Posterior vena cava (tissue), 2 donors: ENCODE measurements at regions not wholly inside any gene's neighbourhood (a gene's known extent, or its start where the extent isn't known, plus 50 kb on each side); places are given as distances from the start of the nearest gene placed in this dataset.
"Not testable (repeated sequence)": the region's sequence is repeated elsewhere in the genome, so short reads cannot be mapped to it uniquely, and the experiment has no call there.

ENCODE experiments used
- DNase-seq: peaks from one replicate; pipeline ENCODE4 v3.0.0-alpha.2; 2020; ENCODE audit warnings: low spot score
- intact Hi-C, 2 donors: fragments of 100-400 bp; cut with DNase I; formaldehyde crosslinking; loops; one replicate each; pipeline versions ENCODE4 v1.14.1 to v1.14.2; 2022 to 2023
- donor health status: DM: yes; HTN: yes; CAD: no.
- donor health status: DM: yes; HTN: yes; CAD: no.

DNA sequence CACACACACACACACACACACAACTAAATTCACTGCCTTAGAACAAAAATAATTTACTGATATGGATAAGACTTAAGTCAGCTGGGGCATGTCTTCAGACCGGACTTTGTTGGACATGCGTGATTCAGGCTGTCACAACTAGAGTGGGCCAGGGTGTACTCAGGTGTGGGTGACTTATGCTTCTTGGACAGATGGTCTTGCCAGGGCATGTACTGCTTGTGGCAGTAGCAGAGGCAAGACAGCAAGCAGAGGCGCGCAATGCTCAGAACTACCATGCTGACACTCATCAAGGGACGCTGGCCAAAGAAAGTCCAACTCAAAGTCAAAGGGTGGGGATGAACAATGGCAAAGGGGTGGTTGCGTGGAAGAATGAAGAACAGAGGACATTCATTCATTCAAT, 437.5 kb downstream of the CBLN4 start:
- DNase-seq, result no peak
- intact Hi-C loops, result no loop called here

DNA sequence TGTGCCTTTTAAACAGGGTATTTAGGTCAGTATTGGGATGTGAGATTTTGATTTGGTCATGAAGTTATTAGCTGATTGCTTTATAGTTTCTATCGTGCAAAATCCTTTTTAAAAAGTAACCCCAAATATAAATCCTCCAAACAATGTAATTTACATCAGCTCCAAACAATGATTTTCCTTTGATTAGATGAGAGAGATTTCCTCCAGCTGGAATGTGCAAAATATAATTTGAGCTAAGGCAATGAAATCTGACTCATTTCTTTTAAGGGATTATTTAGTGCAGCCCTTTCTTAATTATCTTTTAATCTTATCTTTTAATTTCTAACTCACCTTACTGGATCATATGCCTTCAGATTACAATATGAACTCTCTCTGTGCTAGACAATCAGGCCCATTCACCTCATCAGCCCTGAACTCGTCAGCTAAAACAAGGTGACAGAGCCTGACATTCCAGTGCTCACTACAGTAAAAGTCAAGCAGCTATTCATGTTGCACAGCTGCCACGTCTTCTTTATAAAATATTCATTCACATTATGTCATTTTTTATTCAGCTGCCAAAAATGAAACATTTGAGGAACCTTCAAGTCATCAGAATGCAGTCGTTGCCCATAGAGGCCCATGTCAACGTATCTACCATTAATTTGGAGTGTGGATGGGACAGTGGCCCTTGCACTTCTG, 440.1 kb downstream of the CBLN4 start:
- DNase-seq, result no peak
- intact Hi-C loops, result no loop called here

DNA sequence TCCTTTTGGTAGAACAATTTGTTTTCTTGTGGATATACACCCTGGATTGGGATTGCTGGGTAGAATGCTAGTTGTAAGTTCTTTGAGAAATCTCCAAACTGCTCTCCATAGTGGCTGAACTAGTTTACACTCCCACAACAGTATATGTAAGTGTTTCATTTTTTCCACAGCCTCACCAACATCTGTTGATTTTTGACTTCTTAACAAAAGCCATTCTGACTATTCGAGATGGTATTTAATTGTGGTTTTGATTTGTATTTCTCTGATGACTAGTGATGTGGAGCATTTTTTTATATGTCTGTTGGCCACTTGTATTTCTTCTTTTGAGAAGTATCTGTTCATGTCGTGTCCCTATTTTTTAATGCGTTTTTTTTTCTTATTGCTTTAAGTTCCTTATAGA, 444.1 kb downstream of the CBLN4 start:
- DNase-seq, result no peak
- intact Hi-C loops, result no loop called here

DNA sequence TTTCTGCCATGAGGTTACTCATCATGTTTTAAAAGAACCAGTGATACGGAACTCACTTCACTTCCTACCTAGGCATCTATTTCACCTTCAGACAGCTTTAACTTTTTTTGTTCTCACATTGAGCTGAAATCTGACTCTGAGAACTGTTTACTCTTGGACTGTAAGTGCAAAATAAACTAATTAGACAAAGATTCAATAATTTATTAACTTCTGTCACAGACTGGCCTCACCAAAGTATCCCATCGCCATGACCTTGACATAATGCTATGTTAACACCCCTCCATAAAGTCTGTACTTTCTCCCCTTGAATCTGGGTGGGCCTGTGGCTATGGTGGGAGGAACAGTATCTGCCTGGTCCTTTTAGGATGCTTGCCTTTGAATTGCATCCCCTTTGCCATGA, 448.1 kb downstream of the CBLN4 start:
- DNase-seq, result no peak
- intact Hi-C loops, result no loop called here

DNA sequence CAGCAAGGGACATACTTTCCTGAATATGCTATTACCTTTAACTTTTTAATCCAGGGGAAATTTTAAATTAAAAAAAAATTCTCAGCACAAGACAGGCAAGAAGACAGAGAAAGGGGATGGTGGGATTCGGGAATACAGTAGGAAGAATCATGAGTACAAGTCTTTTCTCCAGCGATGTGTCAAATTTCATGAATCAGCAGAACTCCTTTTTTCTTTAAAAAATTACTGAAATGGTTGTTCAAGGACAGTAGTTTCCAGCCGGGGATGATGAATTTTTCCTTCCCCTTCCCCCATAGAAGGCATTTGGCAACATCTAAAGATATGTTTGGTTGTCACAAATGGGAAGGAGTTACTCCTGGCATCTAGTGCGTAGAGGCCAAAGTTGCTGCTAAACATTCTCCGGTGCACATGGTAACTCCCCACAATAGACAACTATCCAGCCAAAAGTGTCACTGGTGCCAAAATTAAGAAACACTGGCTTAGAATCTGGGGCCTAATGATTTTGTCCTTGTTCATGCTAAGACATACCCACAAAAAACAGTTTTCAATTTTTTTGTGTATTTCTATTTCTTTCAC, 450.2 kb downstream of the CBLN4 start:
- intact Hi-C loops, result no loop called here
- DNase-seq, result no peak

DNA sequence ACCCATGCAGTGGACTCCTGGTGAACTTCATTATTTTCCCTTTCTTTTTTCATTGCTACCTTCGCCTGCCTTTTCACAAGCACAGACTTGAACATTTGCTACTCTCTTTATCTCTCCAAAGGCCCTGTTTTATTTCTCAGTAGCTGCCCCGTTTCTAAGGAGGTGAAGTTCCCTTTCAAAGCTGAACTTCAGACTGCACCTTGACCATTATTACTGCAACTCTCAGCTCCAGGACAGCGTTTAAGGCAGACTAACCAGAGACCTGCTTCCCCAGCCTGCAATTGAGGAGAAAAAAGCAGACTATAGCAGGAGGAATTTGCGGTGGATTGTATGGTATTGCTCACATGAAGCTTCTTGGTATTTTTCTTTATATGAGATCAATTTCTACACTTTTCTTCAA, 460.7 kb downstream of the CBLN4 start:
- no peak for DNase-seq
- intact Hi-C loops, result no loop called here

DNA sequence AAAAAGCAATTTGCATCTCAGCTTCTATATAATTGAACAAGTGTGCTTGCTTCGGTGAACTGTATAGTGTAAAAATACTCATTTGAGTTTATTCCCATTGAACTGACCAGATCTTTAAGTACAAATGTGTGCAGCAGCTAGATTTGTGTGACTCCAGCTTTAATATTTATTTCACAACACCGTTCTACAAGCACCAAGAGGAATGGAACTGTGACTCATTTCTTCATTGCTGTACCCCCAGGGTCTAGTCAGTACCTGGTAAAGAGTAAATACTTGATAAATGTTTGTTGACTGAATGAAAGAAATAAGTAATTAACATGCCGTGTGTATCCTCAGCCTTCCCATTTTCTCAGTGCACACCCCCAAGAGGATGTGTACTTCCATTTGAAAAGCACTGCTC, 464.8 kb downstream of the CBLN4 start:
- no peak for DNase-seq
- intact Hi-C loops, result no loop called here

DNA sequence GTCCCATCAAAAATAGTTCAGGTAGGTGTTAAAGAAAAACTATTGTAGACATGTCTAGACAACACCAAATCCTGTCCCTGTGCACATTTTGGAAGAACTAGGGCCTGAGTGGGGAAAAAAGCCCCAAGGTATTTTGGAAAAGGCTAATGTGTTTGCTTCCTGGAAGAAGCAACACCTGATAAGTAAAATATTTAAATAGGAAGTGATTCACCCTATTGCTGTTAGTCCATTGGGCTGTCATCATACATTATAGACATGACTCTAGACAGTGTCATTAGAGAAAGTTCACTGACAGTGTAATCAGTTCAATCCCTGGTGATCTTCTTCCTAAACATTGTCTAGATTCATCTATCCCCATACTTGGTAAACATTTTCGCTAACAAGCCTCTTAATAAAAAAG, 465.3 kb downstream of the CBLN4 start:
- intact Hi-C loops, result no loop called here
- DNase-seq, result no peak

DNA sequence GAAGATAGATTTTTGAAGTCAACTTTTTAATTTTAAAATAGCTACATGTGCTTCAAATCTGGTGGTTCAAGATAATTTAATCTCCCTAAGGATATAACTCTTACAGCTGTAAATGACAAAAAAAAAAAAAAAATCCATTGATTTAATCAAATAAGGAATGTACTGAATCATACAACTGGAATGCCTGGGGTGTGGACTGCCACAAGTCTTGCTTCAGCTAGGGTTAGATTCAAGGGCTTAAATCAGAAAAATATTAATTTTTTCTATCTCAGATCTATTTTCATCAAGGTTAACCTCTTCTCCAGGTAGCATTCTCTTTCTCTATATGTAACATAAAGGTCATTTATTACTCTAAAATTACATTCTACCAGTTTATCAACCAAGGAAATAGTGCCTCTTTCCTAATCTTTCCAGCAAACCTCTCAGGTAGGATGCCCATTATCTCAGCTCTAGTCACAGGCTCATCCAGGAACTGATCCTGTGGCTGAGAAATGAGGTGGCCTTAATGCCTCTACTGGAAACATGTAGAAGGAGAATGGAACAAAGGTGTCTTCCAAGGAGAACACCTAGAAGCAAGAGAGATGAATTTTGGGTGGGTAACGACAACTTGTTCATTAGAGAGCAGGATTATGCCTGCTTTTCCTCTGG, 466.9 kb downstream of the CBLN4 start:
- DNase-seq, result no peak
- intact Hi-C loops, result no loop called here

DNA sequence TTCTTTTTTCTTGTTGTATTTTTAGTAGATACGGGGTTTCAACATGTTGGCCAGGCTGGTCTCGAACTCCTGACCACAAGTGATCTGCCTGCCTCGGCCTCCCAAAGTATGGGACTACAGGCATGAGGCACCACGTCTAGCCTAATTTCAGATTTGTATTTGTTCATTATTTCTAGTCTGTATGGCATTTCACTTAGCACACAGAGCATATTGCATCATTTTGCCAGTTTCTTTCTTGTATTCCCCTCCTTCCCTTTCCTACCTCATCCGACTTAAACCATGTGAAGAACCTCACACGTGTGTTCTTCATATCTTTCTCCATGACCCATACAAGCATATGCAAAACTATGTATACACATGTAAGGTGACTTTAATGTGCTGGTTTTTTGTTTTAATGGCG, 470.0 kb downstream of the CBLN4 start:
- no peak for DNase-seq
- intact Hi-C loops, result no loop called here

DNA sequence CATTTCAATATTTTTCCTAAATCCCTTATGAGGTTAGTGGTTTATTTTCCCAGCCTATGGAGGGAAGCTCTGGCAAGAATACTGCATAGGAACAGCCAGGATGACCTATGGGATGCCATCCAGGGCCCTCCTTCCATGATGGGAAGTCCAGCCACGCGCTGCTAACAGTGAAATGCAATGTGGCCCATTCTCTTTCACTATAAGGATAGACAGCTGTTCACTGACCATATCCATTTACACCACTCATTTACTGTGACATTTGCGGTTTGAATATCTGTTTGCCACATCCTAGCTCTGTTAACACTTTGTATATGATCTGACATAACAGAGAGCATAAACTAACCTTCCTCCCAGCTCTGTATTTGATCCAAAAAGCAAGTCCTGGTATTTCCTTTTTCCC, 471.7 kb downstream of the CBLN4 start:
- no peak for DNase-seq
- intact Hi-C loops, result no loop called here

DNA sequence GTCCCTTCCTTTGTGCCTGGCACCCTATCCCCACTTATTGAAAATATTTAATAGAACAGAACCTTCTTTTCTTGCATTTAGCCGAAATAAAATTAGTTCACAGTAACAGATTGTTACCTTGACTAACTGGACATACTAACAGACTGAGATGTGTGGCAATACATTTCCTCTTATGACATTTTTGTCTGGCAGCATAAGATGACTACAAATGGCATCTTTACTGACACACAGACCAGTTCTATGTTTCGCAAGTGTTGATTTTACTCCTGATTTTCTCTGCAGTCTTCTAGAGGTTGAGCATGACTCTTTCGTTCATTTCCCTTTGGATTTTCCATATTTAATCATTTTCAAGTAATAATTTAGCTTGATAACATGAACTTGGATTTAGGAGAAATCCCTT, 474.6 kb downstream of the CBLN4 start:
- DNase-seq, result no peak
- intact Hi-C loops, result no loop called here

DNA sequence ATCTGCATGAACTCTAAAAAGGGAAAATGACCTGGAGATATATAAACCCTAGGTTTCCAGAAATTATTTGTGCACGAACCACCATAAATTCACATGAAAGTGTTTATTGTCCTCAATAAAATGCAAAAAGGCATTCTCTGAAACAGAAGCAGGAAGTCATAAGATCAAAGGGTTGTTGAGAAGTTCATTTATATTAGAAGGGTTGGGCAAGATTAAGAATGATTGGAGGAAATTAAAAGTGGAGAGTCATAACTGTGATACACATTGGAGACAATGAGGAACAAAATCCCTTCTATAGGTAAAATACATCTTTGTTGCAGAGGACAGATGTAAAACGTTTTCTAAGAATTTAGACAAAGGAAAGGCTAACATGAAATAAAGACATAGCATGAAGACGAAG, 476.8 kb downstream of the CBLN4 start:
- intact Hi-C loops, result no loop called here
- no peak for DNase-seq

DNA sequence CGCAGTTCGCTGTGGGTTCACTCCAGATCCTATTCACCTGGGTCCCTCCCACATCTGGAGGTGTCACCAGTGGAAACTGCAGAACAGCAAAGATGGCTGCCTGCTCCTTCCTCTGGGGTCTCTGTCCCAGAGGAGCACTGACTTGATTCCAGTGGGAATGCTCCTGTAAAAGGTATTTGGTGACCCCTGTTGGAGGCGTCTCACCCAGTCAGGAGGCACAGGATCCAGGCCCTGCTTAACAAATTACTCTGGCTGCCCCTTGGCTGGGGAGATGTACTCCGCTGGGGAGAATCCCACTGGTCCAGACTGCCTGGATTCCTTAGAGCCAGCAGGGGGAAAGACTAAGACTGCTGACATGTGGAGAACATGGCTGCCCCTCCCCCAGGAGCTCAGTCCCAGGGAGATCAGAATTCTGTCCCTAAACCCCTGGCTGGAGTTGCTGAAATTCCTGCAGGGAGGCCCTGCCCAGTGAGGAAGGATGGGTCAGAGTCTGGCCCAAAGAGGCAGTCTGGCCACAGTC, 483.0 kb downstream of the CBLN4 start:
- DNase-seq, result no peak
- intact Hi-C loops, result no loop called here

DNA sequence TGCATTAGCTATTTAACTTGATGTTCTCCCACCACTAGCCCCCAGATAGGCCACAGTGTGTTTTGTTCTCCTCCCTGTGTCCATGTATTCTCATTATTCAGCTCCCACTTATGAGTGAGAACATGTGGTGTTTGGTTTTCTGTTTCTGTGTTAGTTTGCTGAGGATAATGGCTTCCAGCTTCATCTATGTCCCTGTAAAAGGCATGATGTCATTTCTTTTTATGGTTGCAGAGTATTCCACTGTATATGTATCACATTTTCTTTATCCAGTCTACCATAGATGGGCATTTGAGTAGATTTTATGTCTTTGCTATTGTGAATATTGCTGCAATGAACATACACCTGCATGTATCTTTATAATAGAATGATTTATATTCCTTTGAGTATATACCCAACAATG, 487.7 kb downstream of the CBLN4 start:
- DNase-seq, result not testable (repeated sequence)
- intact Hi-C loops, result loop anchor here in 1 of 2 donors (5.0 kb wide), 1 partner anchor 885 kb away; no protein-coding TSS in a partner anchor

DNA sequence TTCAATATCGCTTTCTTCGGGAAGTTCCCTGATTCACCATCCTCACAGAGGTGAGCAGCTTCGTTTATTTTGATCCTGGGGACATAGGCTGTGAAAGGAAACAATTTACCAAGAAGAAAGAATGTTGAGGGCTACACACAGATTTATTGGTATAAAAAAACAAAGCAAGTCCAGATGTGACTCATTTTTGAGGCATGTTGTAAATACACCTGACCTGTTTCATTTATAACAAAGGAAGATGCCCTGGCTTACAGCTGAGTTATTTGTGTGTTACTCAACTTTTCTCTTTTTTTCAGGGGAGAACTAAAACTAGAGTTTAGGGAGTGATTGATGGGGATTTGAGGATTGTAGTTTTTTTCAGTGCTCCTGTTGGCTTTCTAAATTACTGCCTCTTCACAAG, 489.5 kb downstream of the CBLN4 start:
- intact Hi-C loops, result loop anchor here in 1 of 2 donors (5.0 kb wide), 1 partner anchor 884 kb away; no protein-coding TSS in a partner anchor
- DNase-seq, result no peak

DNA sequence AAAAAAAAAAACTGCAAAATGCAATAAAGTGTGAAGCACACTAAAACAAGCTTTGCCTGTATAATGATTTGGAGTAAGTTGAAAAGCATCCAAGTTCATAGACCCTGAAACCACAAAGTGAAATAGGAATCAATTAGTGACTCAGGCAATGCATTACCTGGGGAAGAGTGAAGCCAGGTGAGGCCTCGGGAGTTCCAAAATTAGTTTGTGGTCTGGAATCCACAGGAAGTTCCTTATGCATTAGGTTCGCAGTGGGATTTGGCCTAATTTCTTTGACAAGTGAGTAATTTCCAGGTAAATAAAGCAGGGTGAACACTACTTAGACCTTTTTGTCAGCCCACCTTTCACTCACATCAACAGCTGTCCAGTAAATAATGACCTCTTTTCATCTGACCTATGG, 490.8 kb downstream of the CBLN4 start:
- intact Hi-C loops, result no loop called here
- no peak for DNase-seq

DNA sequence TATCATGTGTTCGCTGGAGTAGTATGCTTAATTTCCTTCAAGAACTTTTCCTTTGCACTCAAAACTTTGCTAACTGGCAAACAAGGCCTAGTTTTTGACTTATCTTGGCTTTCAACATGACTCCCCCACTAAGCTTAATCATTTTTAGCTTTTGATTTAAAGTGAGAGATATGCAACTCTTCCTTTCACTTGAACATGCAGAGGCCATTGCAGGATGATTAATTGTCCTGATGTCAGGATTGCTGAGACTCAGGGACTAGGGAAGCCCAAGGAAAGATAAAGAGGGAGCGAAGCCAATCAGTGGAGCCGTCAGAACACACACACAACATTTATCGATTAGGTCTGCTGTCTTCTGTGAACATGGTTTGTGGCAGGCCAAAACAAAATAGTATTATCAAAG, 491.4 kb downstream of the CBLN4 start:
- intact Hi-C loops, result no loop called here
- no peak for DNase-seq

DNA sequence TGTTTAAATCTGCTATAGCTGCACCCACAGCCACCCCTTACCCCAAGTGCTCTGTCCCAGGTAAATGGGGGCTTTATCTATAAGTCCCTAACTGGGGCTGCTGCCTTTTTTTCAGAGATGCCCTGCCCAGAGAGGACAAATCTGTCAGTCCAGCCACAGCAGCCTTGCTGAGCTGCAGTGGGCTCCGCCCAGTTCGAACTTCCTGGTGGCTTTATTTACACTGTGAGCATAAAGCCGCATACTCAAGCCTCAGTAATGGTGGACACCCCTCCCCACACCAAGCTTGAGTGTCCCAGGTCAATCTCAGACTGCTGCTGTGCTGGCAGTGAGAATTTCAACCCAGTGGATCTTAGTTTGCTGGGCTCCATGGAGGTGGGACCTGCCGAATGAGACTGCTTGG, 505.2 kb downstream of the CBLN4 start:
- intact Hi-C loops, result no loop called here
- DNase-seq, result no peak

DNA sequence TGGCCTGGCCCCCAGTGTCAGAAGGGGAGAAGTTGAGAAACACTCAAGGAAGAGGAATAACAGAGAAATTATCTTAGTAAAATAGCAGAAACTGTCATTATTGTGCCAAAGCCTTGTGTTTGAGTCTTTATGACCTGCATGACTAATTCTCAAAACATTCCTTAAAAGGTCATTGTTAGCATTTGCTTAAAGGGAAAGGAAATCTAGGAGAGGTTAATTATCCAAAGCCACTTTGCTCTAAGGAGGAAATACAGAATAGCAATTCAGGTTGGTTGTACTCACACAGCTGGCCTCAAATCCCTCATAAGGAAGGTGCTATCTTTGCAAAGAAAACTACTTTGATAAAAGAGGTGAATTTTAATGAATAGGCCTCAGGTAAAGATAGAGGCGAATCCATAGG, 516.7 kb downstream of the CBLN4 start:
- DNase-seq, result no peak
- intact Hi-C loops, result no loop called here
